Cardiac muscle cell (in vitro differentiated cells and primary cell): ENCODE measurements at regions not wholly inside any gene's neighbourhood (a gene's known extent, or its start where the extent isn't known, plus 50 kb on each side); places are given as distances from the start of the nearest gene placed in this dataset.

ENCODE experiments used
- DNase-seq, 2 donors: peaks; one replicate each; pipeline versions ENCODE4 v3.0.0 to v3.0.0-alpha.2; 2010 to 2017; ENCODE audit warnings: low read depth in 1 of 2, low spot score in 1 of 2
- H3K27ac ChIP-seq: fragments of 200-600 bp; sonication (generic); 2 replicates; pipeline ENCODE4 v1.5.1; 2016
- H3K27me3 ChIP-seq: fragments of 200-600 bp; sonication (generic); 2 replicates; pipeline ENCODE4 v1.6.0; 2016; ENCODE audit warnings: control low read depth
- H3K36me3 ChIP-seq: fragments of 200-600 bp; sonication (generic); 2 replicates; pipeline ENCODE4 v1.5.1; 2016; ENCODE audit warnings: control low read depth
- H3K4me1 ChIP-seq: fragments of 200-600 bp; sonication (generic); 2 replicates; pipeline ENCODE4 v1.8.1; 2017; ENCODE audit warnings: low read depth, mild to moderate bottlenecking, mixed run types
- H3K4me3 ChIP-seq: fragments of 200-600 bp; sonication (generic); 2 replicates; pipeline ENCODE4 v1.5.1; 2016; ENCODE audit warnings: mild to moderate bottlenecking
- H3K9me3 ChIP-seq: fragments of 200-600 bp; sonication (generic); 2 replicates; pipeline ENCODE4 v1.5.1; 2017; ENCODE audit warnings: low read depth, mild to moderate bottlenecking, control low read depth
- TF ChIP-seq, protein P1 (sequence below): IDR thresholded peaks from 2 replicates; pipeline ENCODE4 v1.5.1; 2012; ENCODE audit warnings: low read depth, mild to moderate bottlenecking, low read length

DNA sequence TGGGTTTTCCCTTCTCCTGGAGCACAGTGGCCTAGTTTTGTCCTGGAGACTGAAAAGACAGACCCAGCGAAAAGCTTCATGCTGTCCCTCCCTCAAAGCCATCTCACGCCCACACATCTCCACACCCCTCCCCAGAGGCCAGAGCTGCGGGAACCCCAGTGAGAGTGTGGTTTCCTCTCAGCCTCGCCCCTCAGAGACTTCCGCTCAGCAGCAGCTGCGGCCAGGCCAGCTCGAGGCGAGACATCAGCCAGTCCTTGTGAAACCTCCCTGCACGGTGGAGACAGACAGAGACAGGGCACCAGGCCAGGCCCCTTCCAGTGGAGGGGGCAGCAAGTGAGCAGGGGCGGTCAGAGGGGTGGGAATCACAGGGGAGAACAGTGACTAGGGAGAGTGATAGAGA is 77.0 kb upstream of the TNRC6C start:
- H3K27ac ChIP-seq: no peak overlapping the region
- H3K36me3 ChIP-seq: no peaks in the 10 kb centered on the region
- TF ChIP-seq, protein P1, sequence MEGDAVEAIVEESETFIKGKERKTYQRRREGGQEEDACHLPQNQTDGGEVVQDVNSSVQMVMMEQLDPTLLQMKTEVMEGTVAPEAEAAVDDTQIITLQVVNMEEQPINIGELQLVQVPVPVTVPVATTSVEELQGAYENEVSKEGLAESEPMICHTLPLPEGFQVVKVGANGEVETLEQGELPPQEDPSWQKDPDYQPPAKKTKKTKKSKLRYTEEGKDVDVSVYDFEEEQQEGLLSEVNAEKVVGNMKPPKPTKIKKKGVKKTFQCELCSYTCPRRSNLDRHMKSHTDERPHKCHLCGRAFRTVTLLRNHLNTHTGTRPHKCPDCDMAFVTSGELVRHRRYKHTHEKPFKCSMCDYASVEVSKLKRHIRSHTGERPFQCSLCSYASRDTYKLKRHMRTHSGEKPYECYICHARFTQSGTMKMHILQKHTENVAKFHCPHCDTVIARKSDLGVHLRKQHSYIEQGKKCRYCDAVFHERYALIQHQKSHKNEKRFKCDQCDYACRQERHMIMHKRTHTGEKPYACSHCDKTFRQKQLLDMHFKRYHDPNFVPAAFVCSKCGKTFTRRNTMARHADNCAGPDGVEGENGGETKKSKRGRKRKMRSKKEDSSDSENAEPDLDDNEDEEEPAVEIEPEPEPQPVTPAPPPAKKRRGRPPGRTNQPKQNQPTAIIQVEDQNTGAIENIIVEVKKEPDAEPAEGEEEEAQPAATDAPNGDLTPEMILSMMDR: no peak
- DNase-seq: peak in 1 of 2 donors; percentile 90
- H3K27me3 ChIP-seq: peaks cover 19% of the 10 kb centered on the region
- no peak overlapping the region for H3K4me3 ChIP-seq
- no peaks in the 10 kb centered on the region for H3K9me3 ChIP-seq
- peaks cover 3% of the 10 kb centered on the region for H3K4me1 ChIP-seq

DNA sequence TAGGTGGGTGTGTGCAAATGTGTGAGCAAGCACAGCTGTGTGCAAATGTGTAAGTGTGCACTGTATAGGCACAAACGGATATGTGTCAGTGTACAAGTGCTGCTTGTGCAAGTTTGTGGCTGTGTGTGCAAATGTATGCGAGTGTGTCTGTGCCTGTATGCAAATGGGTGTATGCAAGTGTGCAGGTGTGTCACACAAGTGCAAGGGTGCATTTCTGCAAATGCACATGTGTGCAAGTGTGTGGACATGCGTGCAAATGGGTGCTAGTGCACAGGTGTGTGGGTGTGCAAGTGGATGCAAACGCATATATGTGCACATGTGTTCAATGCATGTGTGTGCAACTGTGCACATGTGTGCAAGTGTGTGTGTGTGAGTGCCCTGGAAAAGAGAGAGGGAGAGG is 76.5 kb upstream of the TNRC6C start:
- peaks cover 24% of the 10 kb centered on the region for H3K27me3 ChIP-seq
- no peak overlapping the region for H3K27ac ChIP-seq
- peaks cover 3% of the 10 kb centered on the region for H3K4me1 ChIP-seq
- no peaks in the 10 kb centered on the region for H3K9me3 ChIP-seq
- TF ChIP-seq, protein P1: no peak
- no peaks in the 10 kb centered on the region for H3K36me3 ChIP-seq
- no peak overlapping the region for H3K4me3 ChIP-seq
- DNase-seq: no peak

DNA sequence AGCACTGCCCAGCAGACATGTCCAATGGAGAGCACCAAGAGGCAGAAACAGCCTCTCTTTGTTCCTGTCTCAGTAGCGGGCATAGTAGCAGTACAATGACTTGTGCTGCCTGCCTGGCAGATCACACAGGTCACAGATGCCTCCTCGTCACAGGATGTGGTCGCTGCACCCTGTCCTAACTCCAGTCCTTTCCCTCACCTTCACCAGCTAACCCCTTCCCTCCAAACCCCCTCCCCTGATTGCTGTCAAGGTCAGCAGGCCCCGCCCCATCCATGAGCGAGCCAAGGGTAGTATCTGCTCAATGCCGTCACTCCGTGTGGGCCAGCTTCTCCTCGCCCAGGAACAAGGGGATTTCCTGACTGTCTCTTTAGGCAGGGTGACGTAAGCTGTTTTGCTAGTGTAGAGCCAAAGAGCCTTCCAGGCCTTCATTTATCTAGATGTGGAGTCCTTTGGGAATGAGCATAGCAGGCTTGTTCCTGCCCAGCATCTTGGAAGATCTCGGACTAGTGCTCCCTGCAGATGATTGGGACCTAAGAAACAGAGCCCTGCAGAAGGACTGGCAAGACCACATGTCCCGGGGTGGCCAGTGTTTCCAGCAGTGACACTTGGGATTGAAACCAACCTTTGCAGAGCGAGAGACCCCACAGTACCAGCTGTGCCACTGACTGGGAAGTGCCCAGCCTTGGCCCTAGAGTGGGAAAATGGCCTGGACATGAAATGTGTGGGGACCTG is 75.9 kb upstream of the TNRC6C start:
- Histone ChIP-seq H3K27ac (no peak overlapping the region), H3K4me1 (peaks cover 3% of the 10 kb centered on the region), H3K9me3 (no peaks in the 10 kb centered on the region), H3K4me3 (no peak overlapping the region), H3K36me3 (no peaks in the 10 kb centered on the region), H3K27me3 (peaks cover 29% of the 10 kb centered on the region)
- peak in 1 of 2 donors; percentile 93 for DNase-seq
- TF ChIP-seq, protein P1: no peak

- Histone ChIP-seq H3K27me3 (peaks cover 35% of the 10 kb centered on the region), H3K36me3 (no peaks in the 10 kb centered on the region), H3K4me3 (no peak overlapping the region), H3K27ac (no peak overlapping the region), H3K9me3 (no peaks in the 10 kb centered on the region), H3K4me1 (peaks cover 8% of the 10 kb centered on the region)
- no peak for DNase-seq
- TF ChIP-seq, protein P1: no peak
Measured at GRCh38 chr17:77883213-77883650, 75.3 kb upstream of the TNRC6C start.

DNA sequence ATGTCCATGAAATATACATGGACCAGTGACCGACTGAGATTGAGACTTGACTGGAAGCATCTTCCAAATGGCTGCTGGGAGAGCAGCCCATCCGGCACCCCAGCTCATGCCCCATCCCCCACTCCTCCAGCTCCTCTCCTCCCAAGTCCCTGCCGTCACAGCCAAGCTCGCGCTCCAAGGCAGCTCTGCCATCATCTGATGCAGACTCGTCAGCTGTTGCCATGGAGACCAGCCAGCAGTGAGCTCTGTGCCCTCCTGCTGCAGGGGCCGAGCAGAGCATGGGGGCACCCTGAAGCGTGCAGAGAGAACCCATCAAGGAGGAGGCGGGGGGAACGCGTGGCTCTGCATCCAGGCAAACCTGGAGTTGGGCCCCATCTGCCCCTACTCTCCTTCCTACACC is 74.5 kb upstream of the TNRC6C start:
- Histone ChIP-seq H3K27ac (no peak overlapping the region), H3K4me1 (peaks cover 8% of the 10 kb centered on the region), H3K27me3 (peaks cover 35% of the 10 kb centered on the region), H3K9me3 (no peaks in the 10 kb centered on the region), H3K4me3 (no peak overlapping the region), H3K36me3 (no peaks in the 10 kb centered on the region)
- TF ChIP-seq, protein P1: no peak
- DNase-seq: peak; percentile 29 to 73
